HepG2 (cell line): ENCODE measurements at regions not wholly inside any gene's neighbourhood (a gene's known extent, or its start where the extent isn't known, plus 50 kb on each side); places are given as distances from the start of the nearest gene placed in this dataset.

Experiments used
- ATAC-seq: fragments of 200-7000 bp; cut with Tn5 transposase; 3 replicates; pipeline ENCODE4 v1.9.1; 2020; ENCODE audit warnings: mild to moderate bottlenecking, moderate library complexity
- BruUV-seq: library from RNA; stranded (reverse); fragments of 400-500 nt; replicated peaks from 2 replicates; lab custom pipeline; 2021; lab: Mats Ljungman, UMichigan
- CTCF ChIA-PET: fragments of 300-600 bp; formaldehyde crosslinking; extraction: SDS; loops from one replicate; lab custom pipeline; 2021; ENCODE audit warnings: low total read pairs, inconsistent platforms, low intra/inter-chr PET ratio; lab: Yijun Ruan, JAX
- POLR2A ChIA-PET: fragments of 350-600 bp; sonication (Branson Sonifier 250); formaldehyde crosslinking; loops from one replicate; lab custom pipeline; 2020; ENCODE audit warnings: antibody characterized with exemption, inconsistent platforms; lab: Yijun Ruan, JAX
- DNase-seq: peaks from one replicate; pipeline ENCODE4 v3.0.0-alpha.2; 2015; ENCODE audit warnings: low spot score
- FAIRE-seq: peaks from 3 replicates; lab custom pipeline; 2011; peaks lifted over from hg19 to GRCh38; lab: Jason Lieb, UNC
- H2AFZ ChIP-seq: one replicate; pipeline ENCODE4 v1.6.1; 2011; ENCODE audit warnings: low read length, inconsistent platforms
- H3K27ac ChIP-seq: fragments of 300-600 bp; 3 replicates; pipeline ENCODE4 v1.8.0; 2011; ENCODE audit warnings: mixed run types, mild to moderate bottlenecking, mixed read lengths, low read length, inconsistent platforms; ENCODE audit not compliant: insufficient read depth; ENCODE audit errors: extremely low read length
- H3K27me3 ChIP-seq, 2 experiments: fragments of 200-600 bp in 1 of 2; 2 replicates in 1 of 2; 3 replicates in 1 of 2; pipeline versions ENCODE4 v1.6.0 to v1.8.0; 2011; ENCODE audit warnings: low read length in 2 of 2, mild to moderate bottlenecking in 2 of 2, moderate library complexity in 2 of 2, inconsistent platforms in 1 of 2; ENCODE audit not compliant: insufficient read depth in 2 of 2, control insufficient read depth in 1 of 2
- H3K36me3 ChIP-seq, 2 experiments: fragments of 200-600 bp in 1 of 2; replicated peaks in 1 of 2; 2 replicates in 1 of 2; 3 replicates in 1 of 2; pipeline versions ENCODE4 v1.5.1 to v1.8.0; 2011; ENCODE audit warnings: low read length in 2 of 2, inconsistent platforms in 1 of 2; ENCODE audit not compliant: insufficient read depth in 2 of 2, control insufficient read depth in 1 of 2
- H3K4me1 ChIP-seq: 2 replicates; pipeline ENCODE4 v1.5.1; 2012; ENCODE audit warnings: low read length, inconsistent platforms; ENCODE audit not compliant: insufficient read depth
- H3K4me2 ChIP-seq: 2 replicates; pipeline ENCODE4 v1.6.0; 2011; ENCODE audit warnings: low read depth, low read length, inconsistent platforms
- H3K4me3 ChIP-seq, 3 experiments: fragments of 200-600 bp in 1 of 3; sonication (generic), shearing (Covaris generic) in 1 of 3; replicated peaks in 1 of 3; 2 replicates each; pipeline ENCODE4 v1.5.1; 2011 to 2016; ENCODE audit warnings: low read length in 3 of 3, inconsistent platforms in 2 of 3, low read depth in 2 of 3, mild to moderate bottlenecking in 2 of 3, control low read depth in 1 of 3, mixed read lengths in 1 of 3; ENCODE audit not compliant: insufficient read depth in 1 of 3
- H3K79me2 ChIP-seq: one replicate; pipeline ENCODE4 v1.6.1; 2011; ENCODE audit warnings: low read length, inconsistent platforms; ENCODE audit not compliant: insufficient read depth
- H3K9ac ChIP-seq: 2 replicates; pipeline ENCODE4 v1.6.0; 2011; ENCODE audit warnings: mild to moderate bottlenecking, low read depth, low read length, inconsistent platforms; ENCODE audit not compliant: insufficient read depth
- H3K9me3 ChIP-seq: 2 replicates; pipeline ENCODE4 v1.5.1; 2012; ENCODE audit warnings: mild to moderate bottlenecking, low read length
- H4K20me1 ChIP-seq: 2 replicates; pipeline ENCODE4 v1.6.0; 2011; ENCODE audit warnings: inconsistent platforms, mild to moderate bottlenecking, low read length, moderate library complexity; ENCODE audit not compliant: insufficient read depth
- AHDC1 ChIP-seq: sonication (generic); formaldehyde crosslinking; IDR thresholded peaks from 2 replicates; pipeline ENCODE4 v1.5.1; 2020; ENCODE audit warnings: mild to moderate bottlenecking, missing genetic modification reagents, borderline replicate concordance
- ARNTL ChIP-seq: sonication (generic); formaldehyde crosslinking; IDR thresholded peaks from 2 replicates; pipeline ENCODE4 v1.4.0; 2020; ENCODE audit warnings: mild to moderate bottlenecking, missing genetic modification reagents
- GFI1 ChIP-seq: sonication (generic); formaldehyde crosslinking; IDR thresholded peaks from 2 replicates; pipeline ENCODE4 v1.5.0; 2020; ENCODE audit warnings: missing genetic modification reagents, mild to moderate bottlenecking, borderline replicate concordance
- MED8 ChIP-seq: sonication (generic); formaldehyde crosslinking; IDR thresholded peaks from 2 replicates; pipeline ENCODE4 v1.8.1; 2023; ENCODE audit warnings: mild to moderate bottlenecking, missing genetic modification reagents; ENCODE audit not compliant: insufficient replicate concordance
- MNT ChIP-seq: fragments of 450-650 bp; IDR thresholded peaks from 2 replicates; pipeline ENCODE4 v1.6.1; 2016
- MTF2 ChIP-seq: sonication (generic); formaldehyde crosslinking; IDR thresholded peaks from 2 replicates; pipeline ENCODE4 v1.5.0; 2020; ENCODE audit warnings: missing genetic modification reagents, borderline replicate concordance
- TAF15 ChIP-seq: fragments of 200-400 bp; formaldehyde crosslinking; IDR thresholded peaks from one replicate; pipeline ENCODE4 v1.6.1; 2018; ENCODE audit warnings: mild to moderate bottlenecking, low read depth, low read length; ENCODE audit not compliant: poor library complexity, severe bottlenecking
- ZBTB34 ChIP-seq: sonication (generic); formaldehyde crosslinking; IDR thresholded peaks from 2 replicates; pipeline ENCODE4 v1.8.0; 2022; ENCODE audit warnings: mild to moderate bottlenecking, missing genetic modification reagents
- ZBTB42 ChIP-seq: sonication (generic); formaldehyde crosslinking; IDR thresholded peaks from 2 replicates; pipeline ENCODE4 v1.5.0; 2020; ENCODE audit warnings: mild to moderate bottlenecking, missing genetic modification reagents
- ZFP36L1 ChIP-seq: sonication (generic); formaldehyde crosslinking; IDR thresholded peaks from 2 replicates; pipeline ENCODE4 v1.8.0; 2022; ENCODE audit warnings: mild to moderate bottlenecking, missing genetic modification reagents, moderate library complexity
- ZNF232 ChIP-seq: sonication (generic); formaldehyde crosslinking; IDR thresholded peaks from 2 replicates; pipeline ENCODE4 v1.4.0; 2020; ENCODE audit warnings: missing genetic modification reagents, borderline replicate concordance
- ZNF280D ChIP-seq: sonication (generic); formaldehyde crosslinking; IDR thresholded peaks from 2 replicates; pipeline ENCODE4 v1.5.1; 2020; ENCODE audit warnings: mild to moderate bottlenecking, missing genetic modification reagents
- ZNF33B ChIP-seq: sonication (generic); formaldehyde crosslinking; IDR thresholded peaks from 2 replicates; pipeline ENCODE4 v1.5.1; 2020; ENCODE audit warnings: mild to moderate bottlenecking, missing genetic modification reagents
- ZSCAN31 ChIP-seq: sonication (generic); formaldehyde crosslinking; IDR thresholded peaks from 2 replicates; pipeline ENCODE4 v1.5.0; 2020; ENCODE audit warnings: low read depth, mild to moderate bottlenecking, missing genetic modification reagents
- WGBS: methylation state at CpG from one replicate; pipeline ENCODE4 v1.1.6; 2017; ENCODE audit warnings: low lambda C conversion rate; 5-methylcytosine and 5-hydroxymethylcytosine counted together
- in situ Hi-C: cut with HindIII; loops from 2 replicates; pipeline ENCODE4 v1.10.0; 2017; ENCODE audit warnings: low pct_unique_long_range_greater_than_20kb; ENCODE audit not compliant: extremely low pct_ligation_motif_present
- intact Hi-C: fragments of 100-400 bp; cut with micrococcal nuclease; formaldehyde crosslinking; loops from one replicate; pipeline ENCODE4 v1.10.0; 2022; ENCODE audit not compliant: unreplicated experiment

GRCh38 chr13:39159393-39159792, 121.1 kb downstream of the NHLRC3 start:
- CTCF ChIA-PET: no interaction called here
- intact Hi-C loops: no loop called here
- FAIRE-seq: no peak

More at GRCh38 chr13:39159393-39159792, 121.1 kb downstream of the NHLRC3 start:
- H3K27me3 ChIP-seq: no peaks in the 10 kb centered on the region; a peak in 1 of 5 replicates
- no peaks in the 10 kb centered on the region for H4K20me1 ChIP-seq
- H3K79me2 ChIP-seq: no peaks in the 10 kb centered on the region
- ATAC-seq: no peak
- DNase-seq: no peak
- H3K9ac ChIP-seq: no peak overlapping the region
- no peaks in the 10 kb centered on the region for H3K4me1 ChIP-seq
- POLR2A ChIA-PET: no interaction called here
- H3K4me2 ChIP-seq: no peak overlapping the region
- no peaks in the 10 kb centered on the region for H3K36me3 ChIP-seq
- H3K4me3 ChIP-seq: no peak overlapping the region
- H2AFZ ChIP-seq: no peak overlapping the region
- BruUV-seq: no TSS peak
- 17% methylated on average over 4 of the region's 4 CpGs for WGBS
- in situ Hi-C loops: no loop called here
- no peaks in the 10 kb centered on the region for H3K9me3 ChIP-seq
- H3K27ac ChIP-seq: no peak overlapping the region
- TF ChIP-seq ZBTB42 (CRISPR knock-in tag) (no peak), GFI1 (CRISPR knock-in tag) (no peak), MNT (no peak), MTF2 (CRISPR knock-in tag) (no peak), ZSCAN31 (CRISPR knock-in tag) (no peak), ZFP36L1 (CRISPR knock-in tag) (no peak), MED8 (CRISPR knock-in tag) (no peak), ZNF280D (CRISPR knock-in tag) (no peak), ZNF33B (CRISPR knock-in tag) (no peak), ZBTB34 (CRISPR knock-in tag) (no peak), AHDC1 (CRISPR knock-in tag) (no peak), TAF15 (no peak), ZNF232 (CRISPR knock-in tag) (no peak), ARNTL (CRISPR knock-in tag) (no peak)
